RWPE2 (cell line): ENCODE measurements at regions not wholly inside any gene's neighbourhood (a gene's known extent, or its start where the extent isn't known, plus 50 kb on each side); places are given as distances from the start of the nearest gene placed in this dataset.

Source experiments
- ATAC-seq: fragments of 200-7000 bp; cut with Tn5 transposase; 3 replicates; pipeline ENCODE4 v1.9.1; 2021; ENCODE audit warnings: low read depth
- DNase-seq: peaks from one replicate; pipeline ENCODE4 v3.0.0-alpha.2; 2020; ENCODE audit warnings: low spot score
- H3K27ac ChIP-seq: fragments of 450-650 bp; 2 replicates; pipeline ENCODE4 v1.5.1; 2017; ENCODE audit warnings: mild to moderate bottlenecking; ENCODE audit not compliant: poor library complexity, severe bottlenecking
- H3K27me3 ChIP-seq: fragments of 250-450 bp; sonication (Bioruptor Pico); 2 replicates; pipeline ENCODE4 v1.5.1; 2021; ENCODE audit warnings: mild to moderate bottlenecking, moderate library complexity; ENCODE audit not compliant: insufficient read depth, poor library complexity, severe bottlenecking
- H3K36me3 ChIP-seq: fragments of 250-450 bp; sonication (Bioruptor Pico); 2 replicates; pipeline ENCODE4 v1.5.1; 2020; ENCODE audit warnings: low read depth, mild to moderate bottlenecking, moderate library complexity
- H3K4me1 ChIP-seq: fragments of 250-450 bp; sonication (Bioruptor Pico); 2 replicates; pipeline ENCODE4 v1.5.1; 2021; ENCODE audit warnings: mild to moderate bottlenecking, moderate library complexity; ENCODE audit not compliant: insufficient read depth, poor library complexity, severe bottlenecking
- H3K4me3 ChIP-seq: fragments of 250-450 bp; sonication (Bioruptor Pico); 2 replicates; pipeline ENCODE4 v1.5.1; 2021; ENCODE audit warnings: mild to moderate bottlenecking, moderate library complexity; ENCODE audit not compliant: severe bottlenecking
- H3K9me3 ChIP-seq: fragments of 250-450 bp; sonication (Bioruptor Pico); 2 replicates; pipeline ENCODE4 v1.5.1; 2021; ENCODE audit warnings: mild to moderate bottlenecking, moderate library complexity; ENCODE audit not compliant: severe bottlenecking
- TF ChIP-seq, protein P1 (sequence below): fragments of 450-650 bp; IDR thresholded peaks from one replicate; pipeline ENCODE4 v1.5.1; 2017; ENCODE audit warnings: mild to moderate bottlenecking, moderate library complexity; ENCODE audit not compliant: poor library complexity, severe bottlenecking

DNA sequence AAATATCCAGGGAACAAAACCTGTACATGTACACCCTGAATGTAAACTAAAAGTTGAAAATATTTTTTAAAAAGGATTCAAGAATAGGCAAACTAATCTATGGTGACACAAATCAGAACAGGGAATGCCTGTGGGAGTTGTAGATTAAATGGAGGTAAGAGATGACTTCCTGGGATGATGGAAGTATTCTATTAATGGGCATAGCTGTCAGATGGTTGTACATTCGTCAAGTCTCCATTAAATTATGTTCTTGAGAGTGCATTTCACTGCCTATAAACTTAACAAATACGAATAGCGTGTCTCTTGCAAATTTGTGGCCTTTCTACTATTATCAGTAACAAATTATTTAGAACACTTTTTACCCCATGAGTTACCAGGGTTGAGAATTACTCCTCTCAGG, 207.0 kb downstream of the HNMT start:
- no peak for DNase-seq
- H3K27me3 ChIP-seq = no peaks in the 10 kb centered on the region

DNA sequence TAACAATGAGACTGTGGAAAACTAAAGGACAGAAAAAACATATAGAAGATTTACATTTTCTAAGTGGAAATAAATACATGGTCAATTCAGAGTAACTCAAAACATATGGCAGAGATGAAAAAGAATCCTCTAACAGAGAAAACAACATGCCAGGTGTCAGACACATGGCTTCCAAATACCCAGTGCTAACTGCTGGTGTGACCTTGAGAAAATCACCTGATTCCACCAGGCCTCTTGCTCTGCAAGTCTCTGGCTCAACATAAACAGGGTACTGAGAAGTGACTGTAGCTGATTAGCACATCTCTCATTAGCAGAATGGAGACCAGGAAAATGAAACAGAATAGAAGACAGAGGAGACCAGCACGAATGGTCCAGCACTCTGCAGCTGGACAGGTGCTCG, 210.8 kb downstream of the HNMT start:
- Histone ChIP-seq H3K36me3 (no peaks in the 10 kb centered on the region), H3K4me1 (no peaks in the 10 kb centered on the region), H3K9me3 (no peaks in the 10 kb centered on the region), H3K27ac (no peak overlapping the region), H3K4me3 (no peak overlapping the region), H3K27me3 (no peaks in the 10 kb centered on the region)
- DNase-seq (no peak), ATAC-seq (no peak)
- TF ChIP-seq, protein P1, sequence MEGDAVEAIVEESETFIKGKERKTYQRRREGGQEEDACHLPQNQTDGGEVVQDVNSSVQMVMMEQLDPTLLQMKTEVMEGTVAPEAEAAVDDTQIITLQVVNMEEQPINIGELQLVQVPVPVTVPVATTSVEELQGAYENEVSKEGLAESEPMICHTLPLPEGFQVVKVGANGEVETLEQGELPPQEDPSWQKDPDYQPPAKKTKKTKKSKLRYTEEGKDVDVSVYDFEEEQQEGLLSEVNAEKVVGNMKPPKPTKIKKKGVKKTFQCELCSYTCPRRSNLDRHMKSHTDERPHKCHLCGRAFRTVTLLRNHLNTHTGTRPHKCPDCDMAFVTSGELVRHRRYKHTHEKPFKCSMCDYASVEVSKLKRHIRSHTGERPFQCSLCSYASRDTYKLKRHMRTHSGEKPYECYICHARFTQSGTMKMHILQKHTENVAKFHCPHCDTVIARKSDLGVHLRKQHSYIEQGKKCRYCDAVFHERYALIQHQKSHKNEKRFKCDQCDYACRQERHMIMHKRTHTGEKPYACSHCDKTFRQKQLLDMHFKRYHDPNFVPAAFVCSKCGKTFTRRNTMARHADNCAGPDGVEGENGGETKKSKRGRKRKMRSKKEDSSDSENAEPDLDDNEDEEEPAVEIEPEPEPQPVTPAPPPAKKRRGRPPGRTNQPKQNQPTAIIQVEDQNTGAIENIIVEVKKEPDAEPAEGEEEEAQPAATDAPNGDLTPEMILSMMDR = no peak

More for the DNA sequence above, 207.0 kb downstream of the HNMT start:
- Histone ChIP-seq H3K4me3 (no peak overlapping the region), H3K9me3 (peaks cover 2% of the 10 kb centered on the region), H3K27ac (no peak overlapping the region), H3K36me3 (no peaks in the 10 kb centered on the region), H3K4me1 (no peaks in the 10 kb centered on the region)
- TF ChIP-seq, protein P1 = no peak
- ATAC-seq = no peak

DNA sequence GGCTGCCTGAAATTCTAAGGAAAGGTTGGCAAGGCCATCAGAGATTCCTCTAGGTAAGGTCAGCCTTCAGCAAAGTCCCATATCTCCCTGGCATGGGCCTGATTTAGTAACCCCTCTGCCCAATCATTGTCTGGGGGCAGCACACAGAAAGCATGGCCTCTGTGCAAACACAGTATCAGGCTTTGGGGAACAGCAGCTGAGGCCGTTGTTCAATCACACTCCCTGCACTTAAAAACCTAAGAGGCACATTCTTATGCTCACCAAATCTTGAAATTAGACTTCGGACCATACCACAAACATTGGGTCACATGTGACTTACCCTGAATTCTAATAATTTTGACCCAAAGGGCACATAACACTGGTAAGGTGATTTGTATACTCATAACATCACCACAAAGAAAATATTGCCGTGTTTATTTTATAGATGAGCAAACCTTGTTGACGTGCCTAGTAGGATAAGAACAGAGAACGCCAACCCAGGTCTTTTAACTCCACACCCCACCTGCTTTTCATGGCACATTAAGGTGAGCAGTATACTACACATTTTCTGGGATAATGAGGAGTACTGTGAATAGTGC, 212.7 kb downstream of the HNMT start:
- H3K9me3 ChIP-seq = no peaks in the 10 kb centered on the region
- no peaks in the 10 kb centered on the region for H3K27me3 ChIP-seq
- no peaks in the 10 kb centered on the region for H3K36me3 ChIP-seq
- TF ChIP-seq, protein P1 = no peak
- ATAC-seq (no peak), DNase-seq (no peak)
- H3K4me3 ChIP-seq = no peak overlapping the region
- H3K4me1 ChIP-seq = no peaks in the 10 kb centered on the region
- no peak overlapping the region for H3K27ac ChIP-seq

DNA sequence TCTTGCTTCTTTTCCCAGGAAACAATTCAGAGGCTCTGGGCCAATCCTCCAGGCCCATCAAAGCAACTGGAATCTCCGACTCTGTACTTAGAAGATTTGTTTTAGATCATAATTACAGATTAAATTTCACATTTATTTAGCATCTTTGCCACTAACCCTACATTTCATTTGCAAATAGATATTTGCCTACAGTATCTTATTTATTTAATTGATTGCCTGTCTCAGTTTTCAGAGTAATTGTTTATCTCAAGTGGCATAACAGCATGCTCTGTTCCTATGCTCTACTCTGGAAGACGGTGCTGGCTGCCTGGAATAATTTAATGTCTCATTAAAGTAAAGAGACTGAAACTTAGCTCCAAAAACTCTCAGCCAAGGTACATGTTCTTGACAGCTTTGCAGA, 213.4 kb downstream of the HNMT start:
- DNase-seq = no peak
- no peaks in the 10 kb centered on the region for H3K9me3 ChIP-seq
- no peak overlapping the region for H3K27ac ChIP-seq
- ATAC-seq = no peak
- no peaks in the 10 kb centered on the region for H3K4me1 ChIP-seq
- H3K4me3 ChIP-seq = no peak overlapping the region
- H3K27me3 ChIP-seq = no peaks in the 10 kb centered on the region
- TF ChIP-seq, protein P1 = no peak
- no peaks in the 10 kb centered on the region for H3K36me3 ChIP-seq

DNA sequence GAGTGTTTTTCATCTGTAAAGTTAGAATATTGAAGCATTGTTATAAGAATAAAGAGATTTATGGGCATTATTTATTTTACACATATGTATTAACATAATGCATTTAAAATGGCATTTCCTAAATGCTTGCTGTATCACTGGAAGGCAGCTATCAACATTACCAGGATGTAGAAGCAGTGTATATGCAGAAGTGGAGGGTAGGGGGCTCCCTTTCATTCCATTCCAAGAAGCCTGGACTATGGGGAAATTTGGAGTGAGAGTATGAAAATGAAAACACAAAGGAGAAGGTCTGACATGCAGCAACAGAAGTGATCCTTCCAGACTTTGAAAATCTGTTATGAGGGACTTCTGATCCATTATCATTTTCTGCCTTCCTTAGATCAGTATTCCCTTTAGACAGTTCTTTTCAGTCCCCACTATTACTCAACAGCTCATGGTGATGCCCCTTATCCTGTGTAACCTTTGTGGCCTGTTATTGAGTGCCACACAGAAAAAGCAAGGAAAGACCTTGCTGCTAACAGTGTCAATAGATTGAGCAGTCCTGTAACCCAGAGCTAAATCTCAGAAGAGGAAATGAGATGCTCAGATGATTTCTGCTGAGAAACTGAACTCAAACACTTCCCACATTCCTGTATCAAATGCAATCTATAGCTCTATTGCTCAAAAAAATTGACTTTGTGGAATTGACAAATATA, 216.6 kb downstream of the HNMT start:
- TF ChIP-seq, protein P1 = no peak
- no peak overlapping the region for H3K4me3 ChIP-seq
- no peaks in the 10 kb centered on the region for H3K27me3 ChIP-seq
- no peaks in the 10 kb centered on the region for H3K4me1 ChIP-seq
- H3K9me3 ChIP-seq = no peaks in the 10 kb centered on the region
- no peaks in the 10 kb centered on the region for H3K36me3 ChIP-seq
- DNase-seq = no peak
- no peak for ATAC-seq
- H3K27ac ChIP-seq = no peak overlapping the region
